GM12875 (cell line): ENCODE measurements at regions not wholly inside any gene's neighbourhood (a gene's known extent, or its start where the extent isn't known, plus 50 kb on each side); places are given as distances from the start of the nearest gene placed in this dataset.

ENCODE experiments used
- H3K4me3 ChIP-seq: one replicate; pipeline ENCODE4 v1.5.1; 2011; ENCODE audit warnings: low read depth, low read length, control low read depth
- CTCF ChIP-seq: IDR thresholded peaks from 2 replicates; pipeline ENCODE4 v1.5.1; 2011; ENCODE audit warnings: low read depth, mild to moderate bottlenecking, control low read depth, inconsistent platforms, low read length, moderate library complexity, borderline replicate concordance; ENCODE audit not compliant: insufficient read depth

- TF ChIP-seq CTCF, result no peak
- no peak overlapping the region for H3K4me3 ChIP-seq
These were observed 421.3 kb downstream of the PREX1 start for GRCh38 chr20:48406498-48406897.

- no peak overlapping the region for H3K4me3 ChIP-seq
- TF ChIP-seq CTCF, result 0 out of 2 replicates have a peak, but pooled peaks have one; percentile 6
These were observed 421.9 kb downstream of the PREX1 start for GRCh38 chr20:48405909-48406308.

GRCh38 chr20:48404598-48404997 is 423.2 kb downstream of the PREX1 start:
- peak; percentile 45; the same call in 1 of the 2 replicates for TF ChIP-seq CTCF
- no peak overlapping the region for H3K4me3 ChIP-seq

GRCh38 chr20:48403167-48403761 is 424.5 kb downstream of the PREX1 start:
- TF ChIP-seq CTCF, result no peak

GRCh38 chr20:48401359-48401758 is 426.4 kb downstream of the PREX1 start:
- H3K4me3 ChIP-seq, result no peak overlapping the region
- TF ChIP-seq CTCF, result no peak

More at GRCh38 chr20:48403167-48403761, 424.5 kb downstream of the PREX1 start:
- H3K4me3 ChIP-seq, result no peak overlapping the region

- no peak overlapping the region for H3K4me3 ChIP-seq
- no peak for TF ChIP-seq CTCF
These were observed 427.8 kb downstream of the PREX1 start for GRCh38 chr20:48400009-48400408.
